Fibroblast of peridontal ligament (primary cell): ENCODE measurements at regions not wholly inside any gene's neighbourhood (a gene's known extent, or its start where the extent isn't known, plus 50 kb on each side); places are given as distances from the start of the nearest gene placed in this dataset.

ENCODE experiments used
- DNase-seq: peaks from one replicate; pipeline ENCODE4 v3.0.0-alpha.2; 2010; ENCODE audit errors: extremely low read depth

DNA sequence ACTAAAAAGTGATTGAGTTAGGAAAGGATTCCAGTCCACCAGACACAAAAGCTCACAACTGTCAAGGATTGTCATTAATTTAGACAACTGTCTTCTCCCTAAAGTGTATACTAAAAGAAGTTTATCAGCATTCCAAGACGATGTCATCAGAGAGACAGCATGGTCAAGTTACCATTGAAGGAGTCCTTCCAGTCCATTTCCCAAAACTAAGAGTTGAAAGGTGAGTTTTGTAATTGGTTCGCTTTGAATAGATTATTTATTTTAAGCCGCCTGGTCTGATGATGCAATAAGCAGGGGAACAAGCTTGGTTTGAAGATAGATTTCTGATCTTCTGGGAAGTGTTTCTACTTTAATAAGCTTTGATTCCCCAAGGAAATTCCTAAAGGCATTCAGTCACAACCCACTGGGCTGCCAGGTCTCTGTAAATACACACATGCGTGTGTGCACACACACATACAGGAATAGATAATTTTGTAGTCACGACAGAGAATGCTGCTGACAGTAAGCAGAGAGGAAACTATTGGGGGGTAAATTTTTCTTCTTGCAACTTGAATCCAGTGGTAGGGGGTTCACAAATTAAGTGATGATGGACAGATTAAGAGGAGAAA, 234.8 kb downstream of the PIK3R1 start:
- DNase-seq = peak; percentile 35

DNA sequence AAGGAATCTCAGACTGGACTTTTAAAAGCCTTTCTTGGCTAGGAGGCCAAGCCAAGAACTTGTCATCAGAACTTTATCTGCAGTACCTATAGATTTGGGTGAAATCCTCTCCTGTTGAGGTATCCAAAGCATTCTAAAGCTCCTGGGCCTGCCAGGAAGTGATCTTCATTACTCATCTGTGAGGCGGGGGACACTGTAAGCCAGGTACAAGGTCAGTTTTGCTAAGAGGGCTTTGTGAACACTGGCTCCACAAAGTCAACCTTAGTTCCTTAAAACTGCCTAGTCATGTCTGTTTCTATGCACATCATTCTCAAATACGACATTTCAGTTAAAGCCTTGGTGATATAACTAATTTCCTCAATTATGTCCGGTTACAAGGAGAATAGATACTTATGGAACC, 236.7 kb downstream of the PIK3R1 start:
- no peak for DNase-seq

DNA sequence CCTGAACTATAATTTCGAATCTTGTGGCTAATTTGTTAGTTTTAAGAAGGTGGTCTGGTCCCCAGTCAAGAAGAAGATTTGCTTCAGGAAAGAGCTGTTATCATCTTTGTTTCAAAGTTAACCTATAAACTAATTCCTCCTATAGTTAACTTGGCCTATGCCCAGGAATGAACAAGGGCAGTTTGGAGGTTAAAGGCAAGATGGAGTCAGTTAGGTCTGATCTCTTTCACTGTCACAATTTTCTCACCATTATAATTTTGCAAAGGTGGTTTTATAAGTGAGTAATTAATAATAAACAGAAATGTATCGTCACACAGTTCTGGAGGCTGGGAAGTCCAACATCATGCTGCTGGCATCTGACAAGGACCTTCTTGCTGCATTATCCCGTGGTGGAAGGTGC, 238.6 kb downstream of the PIK3R1 start:
- DNase-seq = no peak

DNA sequence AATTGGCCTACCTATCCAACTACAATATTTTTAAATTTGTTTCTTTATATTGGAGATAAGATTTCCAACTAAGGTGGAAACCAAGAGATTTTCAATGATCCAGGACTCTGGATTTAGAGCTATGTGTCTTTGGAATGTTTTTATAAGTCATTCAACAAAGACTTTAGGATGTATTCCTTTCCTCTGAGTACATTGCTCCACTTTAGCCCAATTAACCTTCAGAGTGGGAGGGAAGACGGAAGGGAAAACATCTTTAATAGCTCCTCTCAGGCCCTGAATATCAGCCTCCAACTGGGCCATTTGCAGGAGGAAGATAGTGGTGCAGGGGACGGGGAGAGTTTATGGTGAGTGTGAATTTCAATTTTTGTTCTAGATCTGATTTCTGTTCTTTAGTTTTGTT, 239.2 kb downstream of the PIK3R1 start:
- no peak for DNase-seq

DNA sequence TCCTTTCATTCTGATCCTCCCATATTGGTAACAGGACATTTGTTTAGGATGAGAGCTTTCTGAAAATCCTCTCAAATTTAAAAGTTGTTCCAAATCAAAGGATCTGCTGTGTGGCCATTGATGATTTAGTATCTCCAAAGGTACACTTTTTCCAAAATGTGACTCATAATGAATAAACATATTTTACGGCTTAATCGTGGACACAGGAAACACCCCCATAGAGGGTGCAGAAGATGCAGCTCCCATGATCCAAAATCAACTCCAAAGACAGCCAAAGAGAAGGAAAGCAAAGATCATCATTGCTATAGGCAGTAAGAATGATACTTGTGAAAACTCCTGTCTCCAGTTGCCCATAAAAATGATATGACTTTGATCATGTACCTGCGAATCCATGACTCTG, 239.7 kb downstream of the PIK3R1 start:
- DNase-seq = no peak

DNA sequence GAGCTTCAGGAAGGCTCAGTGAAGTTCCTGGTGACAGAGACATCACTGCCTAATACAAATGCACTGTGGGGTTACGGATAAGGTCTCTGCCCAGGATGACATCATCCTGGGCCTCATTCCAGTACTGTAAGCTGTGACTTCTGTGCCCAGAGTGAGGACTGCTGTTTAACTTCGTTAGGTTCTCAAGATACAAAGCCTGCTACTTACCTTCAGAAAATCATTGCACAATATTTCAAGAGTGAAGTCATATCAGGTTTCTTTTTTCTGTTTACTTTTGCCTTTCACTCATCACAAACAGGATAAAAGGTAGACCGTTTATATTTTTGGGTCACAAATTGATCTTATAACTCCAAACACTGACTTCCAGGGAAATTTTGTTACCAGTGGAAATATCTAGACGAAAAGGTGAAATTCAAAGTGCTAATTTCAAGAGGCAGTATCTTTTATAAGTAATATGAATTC, 241.2 kb downstream of the PIK3R1 start:
- peak; percentile 26 for DNase-seq

DNA sequence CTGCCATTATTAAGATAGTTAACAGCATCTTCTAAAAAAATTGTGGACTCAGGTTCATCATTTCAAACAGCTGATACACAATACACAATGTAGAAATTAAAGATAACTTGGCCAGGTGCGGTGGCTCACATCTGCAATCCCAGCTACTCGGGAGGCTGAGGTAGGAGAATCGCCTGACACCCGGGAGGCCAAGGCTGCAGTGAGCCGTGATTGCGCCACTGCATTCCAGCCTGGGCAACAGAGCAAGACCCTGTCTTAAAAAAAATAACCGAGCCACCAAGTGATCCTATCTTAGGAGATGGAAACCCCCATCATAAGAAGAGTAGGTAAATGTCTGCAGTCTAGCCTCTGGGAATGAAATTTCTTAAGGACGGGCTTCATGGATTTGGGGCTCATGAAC, 241.7 kb downstream of the PIK3R1 start:
- no peak for DNase-seq

DNA sequence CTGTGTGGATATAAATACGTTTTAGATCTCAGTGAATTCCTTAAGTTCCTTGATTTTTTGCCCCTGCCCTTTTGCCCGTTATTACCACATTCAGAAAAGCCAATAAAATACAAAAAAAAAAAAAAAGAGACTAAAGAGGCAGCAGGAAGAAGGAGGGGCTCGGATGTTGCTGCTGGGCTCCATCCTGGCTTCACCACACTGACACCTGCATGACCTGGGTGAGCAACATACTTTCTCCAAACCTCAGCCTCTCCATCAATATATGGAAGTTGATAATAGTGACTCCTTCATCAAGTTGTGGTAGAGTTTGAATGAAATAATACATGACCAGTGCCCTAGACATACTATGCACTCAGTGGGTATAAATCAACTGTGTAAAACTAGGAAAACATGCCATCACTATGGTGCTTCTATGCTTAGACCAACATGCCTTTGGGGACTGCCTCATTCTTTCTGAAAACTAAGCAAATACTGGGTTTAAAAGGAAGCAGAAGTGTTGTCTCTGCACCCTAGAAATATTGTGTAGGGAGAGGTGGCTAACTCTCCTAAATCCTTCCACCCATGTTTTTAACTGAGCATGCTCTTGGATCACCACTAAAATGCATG, 243.0 kb downstream of the PIK3R1 start:
- DNase-seq = no peak

DNA sequence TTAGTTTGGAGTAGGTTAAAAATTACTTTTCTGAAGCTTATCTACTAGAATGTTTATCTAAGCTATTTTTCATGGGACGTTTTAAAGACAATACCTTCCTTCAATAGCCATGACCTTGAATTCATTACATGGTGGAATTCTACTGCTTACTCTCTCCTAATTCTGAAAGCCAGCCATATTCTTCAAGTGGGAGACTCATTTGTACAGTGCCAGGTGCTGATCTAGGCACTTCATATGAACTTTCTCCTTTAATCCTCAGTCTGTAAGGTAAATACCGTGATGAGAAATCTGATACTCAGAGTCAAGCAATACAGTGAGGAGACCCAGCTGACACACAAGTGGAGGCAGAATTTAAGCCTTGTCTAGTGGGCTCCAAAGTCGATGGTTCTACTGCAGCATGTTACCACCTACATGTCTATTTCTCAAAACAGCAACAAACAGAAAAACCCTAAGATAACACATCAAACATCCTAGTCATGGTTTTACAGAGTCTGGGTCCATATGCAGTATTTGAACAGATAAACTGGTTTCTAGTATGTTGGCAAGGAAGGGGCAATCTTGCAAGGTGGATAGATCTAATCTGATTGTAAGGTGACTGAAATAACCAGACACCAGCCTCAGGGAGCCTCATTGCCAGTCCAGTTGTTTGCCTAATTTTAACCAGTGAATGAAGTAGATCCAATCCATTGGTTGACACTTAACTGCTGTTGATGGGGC, 243.7 kb downstream of the PIK3R1 start:
- no peak for DNase-seq

DNA sequence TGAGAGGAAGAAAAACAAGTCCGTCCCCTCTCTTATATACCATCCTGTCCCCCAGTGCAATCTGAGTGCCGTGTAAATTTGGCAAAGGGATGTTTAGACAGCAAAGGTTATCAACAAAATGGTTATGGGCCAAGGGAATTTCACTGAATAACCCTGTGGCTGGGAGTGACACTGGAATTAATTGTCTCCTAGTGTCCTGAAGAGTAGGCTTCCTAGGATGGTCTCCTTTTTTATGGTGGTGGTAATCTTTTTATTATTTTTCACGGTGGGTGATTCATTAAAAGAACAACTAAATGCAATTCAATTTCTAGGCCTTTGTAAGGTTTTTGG, 244.2 kb downstream of the PIK3R1 start:
- DNase-seq = no peak

DNA sequence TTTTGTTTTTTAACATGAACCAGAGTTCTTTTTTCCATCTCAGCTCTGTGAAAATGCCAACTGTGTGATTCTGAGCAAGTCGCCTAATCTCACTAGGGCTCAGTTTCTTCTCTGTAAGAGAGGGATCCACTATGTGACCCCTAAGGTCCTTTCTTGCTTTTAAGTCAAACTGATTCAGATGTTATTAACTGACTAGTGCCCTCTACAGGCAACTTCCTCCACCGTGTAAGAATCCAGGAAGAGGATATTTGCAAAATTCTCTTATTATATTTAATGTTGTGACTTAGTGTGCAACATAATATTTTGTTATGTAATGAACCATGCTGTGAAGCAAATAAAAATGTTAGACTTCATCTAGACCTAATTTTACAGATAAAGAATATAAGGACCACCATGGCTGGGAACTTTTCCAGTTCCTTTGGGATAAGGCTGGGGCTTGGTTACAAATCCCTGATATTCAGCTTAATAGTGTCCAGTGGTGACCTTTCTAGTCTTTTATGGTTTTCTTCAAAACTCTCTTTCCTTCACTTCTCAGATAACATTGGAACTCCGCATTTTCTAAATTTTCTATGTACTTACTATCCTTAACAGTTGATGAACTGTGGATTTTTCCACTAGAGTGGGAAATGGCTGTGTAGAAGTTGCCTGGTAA, 244.7 kb downstream of the PIK3R1 start:
- DNase-seq = peak; percentile 83

DNA sequence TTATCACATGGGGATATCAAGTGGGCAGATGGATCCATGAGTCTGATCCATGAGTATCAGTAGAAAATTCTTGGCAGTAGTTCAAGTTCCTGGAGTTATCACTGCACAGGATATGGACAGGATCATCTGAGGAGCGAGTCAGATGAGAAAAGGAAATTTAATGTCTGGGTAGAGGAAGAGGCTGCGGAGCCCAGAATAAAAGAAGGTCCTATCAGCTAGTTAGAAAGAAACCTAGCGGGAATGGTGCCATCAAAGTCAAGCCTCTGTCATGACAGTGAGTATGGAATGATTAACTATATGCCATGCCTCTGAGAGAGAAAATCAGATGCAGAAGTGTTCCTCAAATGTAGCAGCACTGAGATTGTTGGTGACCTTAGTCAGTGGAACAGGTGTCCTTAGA, 248.1 kb downstream of the PIK3R1 start:
- no peak for DNase-seq

DNA sequence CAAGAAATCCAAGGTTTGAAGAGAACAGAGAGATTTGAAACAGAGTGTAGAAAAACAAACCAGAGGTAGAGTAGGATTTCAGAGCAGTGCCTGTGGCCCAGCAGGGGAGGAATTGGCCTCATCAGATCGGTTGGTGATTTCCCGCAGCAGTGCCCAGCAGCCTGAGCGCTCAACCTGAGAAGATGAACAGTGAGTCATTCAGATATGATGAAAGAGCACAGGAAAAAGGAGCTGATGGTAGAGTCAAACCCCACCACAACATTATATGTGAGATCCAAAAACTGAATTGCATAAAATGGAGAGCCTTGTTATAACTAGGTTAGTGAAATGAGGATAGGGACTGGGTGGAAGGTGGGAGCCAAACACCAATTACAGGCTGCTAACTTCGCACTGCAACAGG, 248.9 kb downstream of the PIK3R1 start:
- DNase-seq = no peak

DNA sequence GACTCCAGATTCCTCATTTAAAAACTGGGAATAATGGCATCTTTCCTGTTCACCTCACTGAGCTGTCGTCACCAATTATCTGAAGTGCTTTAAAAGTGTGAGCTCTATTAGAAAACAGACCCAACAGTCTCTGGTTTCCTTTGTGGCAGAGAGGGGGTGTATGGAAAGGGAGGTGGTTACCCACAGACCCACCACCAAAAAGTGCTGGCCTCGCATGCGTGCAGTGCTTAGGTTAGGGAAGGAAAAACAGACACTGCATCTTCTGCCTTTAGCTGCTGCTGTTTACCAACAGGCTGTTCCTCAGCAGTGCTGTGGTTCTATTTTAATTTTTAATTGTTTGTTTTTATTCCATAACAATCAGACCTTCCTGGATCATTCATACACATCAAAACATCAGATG, 249.6 kb downstream of the PIK3R1 start:
- DNase-seq = no peak

DNA sequence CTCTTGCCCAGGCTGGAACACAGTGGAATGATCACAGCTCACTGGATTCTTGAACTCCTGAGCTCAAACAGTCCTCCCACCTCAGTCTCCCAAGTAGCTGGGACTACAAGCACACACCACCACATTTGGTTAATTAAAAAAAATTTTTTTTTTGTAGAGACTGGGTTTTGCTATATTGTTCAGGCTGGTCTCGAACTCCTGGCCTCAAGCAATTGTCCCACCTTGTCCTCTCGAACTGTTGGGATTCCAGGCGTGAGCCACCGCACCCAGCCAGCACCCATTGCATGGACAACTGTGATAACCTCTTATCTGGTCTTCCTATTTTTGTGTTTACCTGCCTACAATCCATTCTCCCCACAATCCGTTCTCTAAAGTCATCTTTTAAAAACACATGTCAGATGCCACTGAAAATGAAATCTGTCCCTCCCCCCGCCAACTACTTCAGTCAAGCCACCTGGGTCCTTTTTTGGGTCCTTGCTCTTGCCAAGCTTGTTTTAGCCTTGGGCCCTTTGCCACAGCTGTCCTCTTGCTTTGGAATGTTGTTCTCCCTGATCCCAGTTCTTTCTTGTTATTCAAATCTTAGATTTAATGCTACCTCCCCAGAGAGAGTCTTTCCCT, 250.5 kb downstream of the PIK3R1 start:
- DNase-seq = no peak

DNA sequence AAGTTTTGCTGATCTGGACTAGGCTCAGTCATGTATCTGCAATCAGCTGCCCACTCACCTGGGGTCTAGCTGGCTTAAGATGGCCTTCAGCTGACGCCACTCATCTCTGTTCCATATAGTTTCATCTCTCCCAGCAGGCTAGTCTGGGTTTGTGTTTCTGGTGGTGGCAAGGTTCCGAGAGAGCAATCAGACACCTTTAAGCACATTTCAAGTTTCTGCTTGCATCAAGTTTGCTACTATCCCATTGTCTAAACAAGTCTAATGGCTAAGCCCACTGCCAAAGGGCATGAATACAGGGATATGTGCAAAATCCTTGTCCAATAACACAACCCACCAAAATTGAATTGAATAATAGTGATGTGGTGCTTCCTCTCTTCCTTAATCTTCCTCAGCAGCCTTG, 251.7 kb downstream of the PIK3R1 start:
- no peak for DNase-seq

DNA sequence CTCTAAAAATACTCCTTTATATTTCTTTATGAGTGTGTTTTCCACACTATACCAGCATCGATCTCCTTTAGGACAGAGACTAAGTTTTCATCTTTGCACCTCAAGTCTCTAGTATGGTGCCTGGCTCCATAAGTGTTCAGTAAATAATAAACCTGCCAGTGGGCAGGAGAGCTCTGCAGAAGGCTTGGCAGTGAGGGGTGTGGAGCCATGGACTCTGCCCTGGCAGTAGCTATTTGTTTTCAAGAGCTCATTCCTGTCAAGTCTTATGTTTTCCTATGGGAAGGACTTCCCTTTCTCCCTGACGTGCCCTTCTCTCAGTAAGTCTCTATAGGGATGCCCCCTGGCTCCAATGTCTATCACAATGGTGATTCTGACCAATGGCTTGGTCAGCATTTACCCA, 252.2 kb downstream of the PIK3R1 start:
- DNase-seq = no peak

DNA sequence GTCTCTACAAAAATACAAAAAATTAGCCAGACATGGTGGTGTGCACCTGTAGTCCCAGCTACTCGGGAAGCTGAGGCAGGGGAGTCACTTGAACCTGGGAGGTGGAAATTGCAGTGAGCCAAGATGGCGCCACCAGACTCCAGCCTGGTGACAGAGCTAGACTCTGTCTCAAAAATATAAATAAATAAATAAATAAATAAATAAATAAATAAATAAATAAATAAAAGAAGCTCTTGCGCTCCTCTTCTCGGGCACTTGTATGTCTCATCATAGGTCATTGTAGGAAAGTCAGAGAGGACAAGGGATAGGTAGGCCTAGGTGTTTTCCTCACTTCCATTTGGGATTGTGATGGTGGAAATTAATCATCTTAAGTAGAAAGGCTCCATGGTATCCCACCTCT, 252.8 kb downstream of the PIK3R1 start:
- DNase-seq = no peak

DNA sequence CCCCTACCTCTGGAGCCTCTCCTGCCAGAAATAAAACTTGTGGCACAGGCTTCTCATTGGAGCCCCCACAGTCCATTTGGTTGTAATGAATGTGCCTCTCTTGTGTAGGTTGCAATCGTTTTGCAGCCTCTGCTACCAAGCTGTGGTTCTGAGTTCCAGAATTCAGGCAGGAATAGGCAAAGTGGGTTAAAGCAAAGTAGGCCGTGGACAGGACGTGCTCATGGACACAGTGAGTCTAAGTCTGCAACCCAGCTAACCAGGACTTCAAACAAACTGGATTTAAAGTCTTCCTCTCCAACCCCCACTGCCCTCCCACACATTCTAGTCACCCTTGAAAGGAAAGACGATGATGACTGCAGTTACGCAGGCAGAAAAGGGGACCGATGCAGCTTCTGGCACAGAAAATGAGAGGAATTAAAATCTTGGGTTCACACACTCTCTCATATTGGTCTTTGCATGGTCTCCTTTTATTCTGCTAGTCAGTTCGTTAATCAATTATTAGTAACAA, 260.0 kb downstream of the PIK3R1 start:
- DNase-seq = no peak

DNA sequence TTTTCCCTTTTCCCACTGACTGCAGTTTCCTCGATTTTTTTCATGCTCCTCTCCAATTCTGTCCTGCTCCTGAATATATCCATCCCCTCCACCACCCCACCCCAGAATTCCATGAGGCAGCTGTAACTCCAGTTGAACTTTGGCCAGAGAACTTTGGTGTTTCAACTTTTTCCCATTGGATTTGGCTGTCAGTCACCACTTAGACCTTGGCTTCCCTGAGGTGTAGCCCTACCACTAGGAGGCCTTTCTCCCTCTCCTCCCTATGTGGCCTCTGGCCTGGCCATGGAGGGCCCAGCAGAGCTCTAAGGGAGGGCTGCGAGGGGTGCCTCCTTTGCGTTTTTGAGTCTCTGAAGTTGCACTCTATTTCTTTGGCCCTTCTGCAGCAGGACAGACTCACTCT, 261.3 kb downstream of the PIK3R1 start:
- DNase-seq = no peak

DNA sequence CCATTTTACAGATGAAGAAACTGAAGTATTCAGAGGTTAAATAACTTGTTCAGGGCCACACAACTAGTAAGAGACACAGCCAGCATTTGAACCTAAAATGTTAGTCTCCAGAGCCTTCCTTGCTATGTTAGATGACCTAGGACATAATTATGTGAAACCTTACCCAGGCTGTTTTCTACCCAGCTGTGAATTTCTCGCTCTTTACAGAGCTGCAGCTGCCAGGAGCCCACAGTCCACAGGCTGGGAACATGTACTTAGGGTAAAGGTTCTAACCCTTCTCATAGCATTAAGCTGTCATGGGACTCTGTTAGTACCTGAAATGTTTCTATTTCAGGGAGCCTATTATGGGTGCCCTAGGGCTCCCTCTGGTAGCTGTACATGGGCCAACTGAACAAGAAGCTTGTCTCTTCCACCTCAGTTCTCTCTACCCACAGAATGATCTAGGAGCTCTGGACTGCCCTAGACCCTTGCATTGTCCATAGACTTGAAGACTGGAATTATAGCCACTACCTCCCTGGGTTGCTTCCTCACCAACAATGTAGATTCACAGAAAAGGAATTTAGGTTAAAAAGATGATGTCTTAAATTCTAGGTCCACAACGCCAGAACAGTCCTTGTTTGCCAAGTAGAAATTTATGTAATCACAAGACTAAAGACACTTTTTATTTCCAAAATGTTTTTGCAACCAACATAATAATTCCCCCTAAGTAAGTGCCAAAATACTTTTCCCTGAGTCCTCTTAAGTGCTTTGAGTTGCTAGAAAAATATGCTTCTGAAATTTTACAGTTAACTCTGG, 262.9 kb downstream of the PIK3R1 start:
- DNase-seq = peak; percentile 68

DNA sequence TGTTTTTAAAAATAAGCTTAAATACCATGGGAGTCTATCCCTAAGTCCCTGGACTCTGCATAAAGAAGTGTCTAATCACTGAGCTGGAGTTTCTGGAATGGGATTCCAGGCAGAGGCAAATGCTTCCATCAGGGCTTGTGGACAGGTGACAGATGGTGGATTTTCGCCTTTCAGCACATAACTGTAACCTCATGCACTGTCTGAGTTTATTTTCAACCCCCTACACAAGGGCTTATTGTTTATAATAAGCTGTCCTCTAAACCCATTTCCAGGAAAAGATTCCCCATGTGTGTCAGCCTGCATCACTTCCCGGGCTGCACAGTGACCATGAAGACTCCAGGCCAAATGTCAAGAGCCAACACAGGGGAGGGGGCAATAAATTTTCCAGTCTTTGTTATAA, 264.0 kb downstream of the PIK3R1 start:
- DNase-seq = no peak
